Duodenal mucosa (tissue), 2 donors: ENCODE measurements at regions not wholly inside any gene's neighbourhood (a gene's known extent, or its start where the extent isn't known, plus 50 kb on each side); places are given as distances from the start of the nearest gene placed in this dataset.

Experiments used
- H3K27ac ChIP-seq: one replicate; pipeline ENCODE4 v1.7.0; 2013; ENCODE audit warnings: low read depth, low read length
- H3K27me3 ChIP-seq, 2 donors: one replicate each; pipeline ENCODE4 v1.7.0; 2013; ENCODE audit warnings: low read length in 2 of 2, control low read depth in 1 of 2; ENCODE audit not compliant: insufficient read depth in 2 of 2, control insufficient read depth in 1 of 2
- H3K36me3 ChIP-seq, 2 donors: one replicate each; pipeline ENCODE4 v1.7.0; 2013; ENCODE audit warnings: low read length in 2 of 2, control low read depth in 1 of 2; ENCODE audit not compliant: insufficient read depth in 2 of 2, control insufficient read depth in 1 of 2
- H3K4me1 ChIP-seq, 2 donors: one replicate each; pipeline ENCODE4 v1.7.0; 2013; ENCODE audit warnings: low read length in 2 of 2, control low read depth in 1 of 2; ENCODE audit not compliant: insufficient read depth in 2 of 2, control insufficient read depth in 1 of 2
- H3K4me3 ChIP-seq, 2 donors: one replicate each; pipeline ENCODE4 v1.7.0; 2013; ENCODE audit warnings: low read length in 2 of 2, low read depth in 1 of 2
- H3K9ac ChIP-seq, 2 donors: one replicate each; pipeline ENCODE4 v1.7.0; 2013; ENCODE audit warnings: low read length in 2 of 2, low read depth in 1 of 2
- H3K9me3 ChIP-seq, 2 donors: one replicate each; pipeline ENCODE4 v1.7.0; 2013; ENCODE audit warnings: low read length in 2 of 2, control low read depth in 1 of 2; ENCODE audit not compliant: control insufficient read depth in 1 of 2

DNA sequence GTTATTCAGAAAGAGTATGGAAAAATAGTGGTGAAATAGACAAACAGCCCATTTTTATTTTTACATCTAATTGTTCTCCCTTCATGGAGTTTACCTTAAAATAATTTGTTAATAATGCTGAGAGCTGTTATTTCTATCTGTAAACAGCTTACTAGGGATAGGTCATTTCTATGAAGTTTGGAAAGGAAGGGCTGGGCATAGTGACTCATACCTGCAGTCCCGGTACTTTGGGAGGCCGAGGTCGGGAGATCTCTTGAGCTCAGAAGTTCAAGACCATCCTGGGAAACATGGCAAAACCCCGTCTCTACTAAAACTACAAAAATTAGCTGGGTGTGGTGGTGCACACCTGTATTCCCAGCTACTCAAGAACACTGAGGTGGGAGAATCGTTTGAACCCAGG, 624.3 kb upstream of the LMCD1 start:
- no peaks in the 10 kb centered on the region for H3K9me3 ChIP-seq
- no peak overlapping the region for H3K27ac ChIP-seq
- H3K27me3 ChIP-seq, result no peaks in the 10 kb centered on the region
- no peak overlapping the region for H3K9ac ChIP-seq
- H3K4me1 ChIP-seq, result no peaks in the 10 kb centered on the region
- H3K36me3 ChIP-seq, result no peaks in the 10 kb centered on the region
- H3K4me3 ChIP-seq, result no peak overlapping the region

DNA sequence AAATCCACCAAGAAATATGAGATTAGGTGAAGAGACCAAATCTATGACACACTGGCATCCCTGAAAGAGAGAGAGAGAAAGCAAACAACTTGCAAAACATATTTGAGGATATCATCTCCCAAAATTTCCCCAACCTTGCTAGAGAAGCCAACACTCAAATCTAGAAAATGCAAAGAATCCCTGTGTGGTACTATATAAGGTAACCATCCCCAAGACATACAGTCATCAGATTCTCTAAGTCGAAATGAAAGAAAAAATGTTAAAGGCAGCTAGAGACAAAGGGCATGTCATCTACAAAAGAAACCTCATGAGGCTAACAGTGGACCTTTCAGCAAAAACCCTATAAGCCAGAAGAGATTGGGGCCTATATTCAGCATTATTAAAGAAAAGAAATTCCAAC, 622.1 kb upstream of the LMCD1 start:
- H3K4me3 ChIP-seq, result no peak overlapping the region
- H3K36me3 ChIP-seq, result no peaks in the 10 kb centered on the region
- no peak overlapping the region for H3K9ac ChIP-seq
- H3K4me1 ChIP-seq, result no peaks in the 10 kb centered on the region
- H3K27ac ChIP-seq, result no peak overlapping the region
- H3K27me3 ChIP-seq, result no peaks in the 10 kb centered on the region
- H3K9me3 ChIP-seq, result no peaks in the 10 kb centered on the region

- H3K4me3 ChIP-seq, result no peak overlapping the region
- no peaks in the 10 kb centered on the region for H3K27me3 ChIP-seq
- H3K27ac ChIP-seq, result no peak overlapping the region
- H3K9ac ChIP-seq, result no peak overlapping the region
- H3K4me1 ChIP-seq, result no peaks in the 10 kb centered on the region
- H3K36me3 ChIP-seq, result no peaks in the 10 kb centered on the region
- H3K9me3 ChIP-seq, result no peaks in the 10 kb centered on the region
These were observed 619.7 kb upstream of the LMCD1 start for GRCh38 chr3:7881946-7882345.

GRCh38 chr3:7897655-7898054, 604.0 kb upstream of the LMCD1 start:
- H3K36me3 ChIP-seq, result no peaks in the 10 kb centered on the region
- no peak overlapping the region for H3K27ac ChIP-seq
- no peaks in the 10 kb centered on the region for H3K9me3 ChIP-seq
- no peak overlapping the region for H3K4me3 ChIP-seq
- no peaks in the 10 kb centered on the region for H3K4me1 ChIP-seq
- no peak overlapping the region for H3K9ac ChIP-seq
- H3K27me3 ChIP-seq, result no peaks in the 10 kb centered on the region

- Histone ChIP-seq H3K27me3 (no peaks in the 10 kb centered on the region), H3K36me3 (no peaks in the 10 kb centered on the region), H3K9me3 (no peaks in the 10 kb centered on the region), H3K4me1 (no peaks in the 10 kb centered on the region), H3K9ac (no peak overlapping the region), H3K27ac (no peak overlapping the region), H3K4me3 (no peak overlapping the region)
These were observed 588.3 kb upstream of the LMCD1 start for GRCh38 chr3:7913283-7913682.

DNA sequence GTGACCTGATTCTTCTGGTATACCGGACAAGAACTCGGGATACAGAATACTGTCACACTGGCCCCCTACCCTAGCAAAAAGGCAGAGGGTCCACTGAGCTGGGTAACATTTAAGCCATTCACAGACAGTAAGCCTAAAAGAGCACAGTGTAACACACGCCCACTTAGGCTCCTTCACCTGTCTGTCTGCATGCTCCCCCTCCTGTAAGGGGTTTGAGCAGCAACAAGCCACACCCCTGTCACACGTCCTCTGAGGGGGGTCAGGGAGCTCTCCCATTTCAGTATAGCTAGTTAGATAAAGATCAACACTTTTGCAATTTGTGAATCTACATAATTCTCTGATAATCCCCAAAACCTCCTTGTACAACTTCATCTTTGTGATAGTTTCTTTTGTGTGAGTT, 586.3 kb upstream of the LMCD1 start:
- no peaks in the 10 kb centered on the region for H3K36me3 ChIP-seq

DNA sequence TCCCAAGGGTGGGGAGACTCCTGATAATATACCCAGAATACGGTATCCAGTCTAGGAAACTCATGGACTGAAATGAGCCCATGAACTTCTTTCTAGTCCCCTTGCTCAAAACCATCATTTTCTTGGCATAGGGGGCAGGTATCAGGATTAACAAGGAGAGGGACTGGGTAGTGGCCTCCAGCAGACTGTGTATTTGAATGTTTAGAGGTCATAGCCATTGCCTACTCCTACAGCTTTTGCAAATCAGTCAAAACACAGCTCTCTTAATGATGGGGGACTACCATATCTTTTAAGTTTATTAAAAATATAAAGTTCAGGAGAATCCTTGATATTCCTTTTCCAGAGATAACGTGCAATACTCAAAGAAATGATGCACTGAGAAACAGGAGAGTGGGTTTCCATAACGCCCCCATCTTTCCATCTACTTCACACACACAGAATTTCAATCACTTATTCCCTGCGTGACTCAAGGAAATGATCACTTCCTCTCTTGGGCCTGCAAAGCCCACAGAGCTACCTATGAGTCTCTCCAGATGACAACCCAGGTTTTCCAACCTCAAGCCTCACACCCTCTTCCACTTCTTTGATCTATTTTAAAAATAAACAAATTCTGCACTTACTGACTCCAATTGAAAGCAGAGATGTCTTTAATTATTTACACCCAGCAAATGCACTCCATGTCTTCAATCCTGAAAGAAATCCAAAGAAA, 584.0 kb upstream of the LMCD1 start:
- Histone ChIP-seq H3K36me3 (no peaks in the 10 kb centered on the region), H3K27ac (no peak overlapping the region), H3K9me3 (no peaks in the 10 kb centered on the region), H3K4me1 (no peaks in the 10 kb centered on the region), H3K9ac (no peak overlapping the region), H3K27me3 (no peaks in the 10 kb centered on the region), H3K4me3 (no peak overlapping the region)

More for the DNA sequence above, 586.3 kb upstream of the LMCD1 start:
- Histone ChIP-seq H3K4me3 (no peak overlapping the region), H3K9me3 (no peaks in the 10 kb centered on the region), H3K9ac (no peak overlapping the region), H3K4me1 (no peaks in the 10 kb centered on the region), H3K27me3 (no peaks in the 10 kb centered on the region), H3K27ac (no peak overlapping the region)

DNA sequence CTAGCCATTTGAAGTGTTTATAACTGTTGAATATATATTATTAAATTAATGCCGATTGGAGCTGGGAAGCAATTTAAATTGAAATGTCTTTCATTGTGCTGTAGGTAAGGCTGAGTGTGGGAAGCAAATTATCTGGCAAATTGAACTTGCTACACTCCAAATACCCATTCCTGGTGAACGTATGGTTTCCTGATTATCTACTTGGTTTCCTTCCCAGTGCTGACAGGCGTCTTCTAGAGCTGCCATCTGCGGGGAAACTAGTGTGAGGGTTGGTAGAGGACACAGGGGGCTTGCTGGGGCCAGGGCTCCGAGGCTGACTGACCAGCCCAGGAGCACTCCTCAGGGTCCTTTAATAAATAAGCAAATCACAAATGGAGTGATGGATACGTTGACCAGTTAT, 581.4 kb upstream of the LMCD1 start:
- Histone ChIP-seq H3K36me3 (no peaks in the 10 kb centered on the region), H3K27ac (no peak overlapping the region), H3K4me1 (no peaks in the 10 kb centered on the region), H3K27me3 (no peaks in the 10 kb centered on the region), H3K9ac (no peak overlapping the region), H3K4me3 (no peak overlapping the region), H3K9me3 (no peaks in the 10 kb centered on the region)

DNA sequence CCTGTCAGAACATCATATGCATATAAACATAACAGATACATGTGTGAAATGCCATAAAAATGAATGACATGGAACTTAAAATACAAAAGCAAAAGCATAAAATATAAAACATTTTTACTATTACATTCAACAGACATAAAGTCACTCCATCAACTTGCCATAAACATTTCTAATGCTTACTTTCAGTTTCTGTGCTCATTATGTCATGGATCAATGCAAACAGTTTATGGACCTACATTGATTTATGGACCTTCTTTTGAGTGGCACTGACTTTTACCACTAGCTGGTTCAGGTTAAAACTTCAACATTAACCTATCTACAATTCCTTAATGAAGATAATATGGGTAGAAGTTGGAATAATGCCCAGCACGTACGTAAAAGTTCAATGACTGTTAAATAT, 577.4 kb upstream of the LMCD1 start:
- Histone ChIP-seq H3K4me1 (no peaks in the 10 kb centered on the region), H3K27me3 (no peaks in the 10 kb centered on the region), H3K4me3 (no peak overlapping the region), H3K36me3 (no peaks in the 10 kb centered on the region), H3K9me3 (no peaks in the 10 kb centered on the region), H3K27ac (no peak overlapping the region), H3K9ac (no peak overlapping the region)

- no peak overlapping the region for H3K9ac ChIP-seq
- no peak overlapping the region for H3K27ac ChIP-seq
- no peaks in the 10 kb centered on the region for H3K36me3 ChIP-seq
- H3K4me3 ChIP-seq, result no peak overlapping the region
- H3K4me1 ChIP-seq, result no peaks in the 10 kb centered on the region
- no peaks in the 10 kb centered on the region for H3K27me3 ChIP-seq
- H3K9me3 ChIP-seq, result no peaks in the 10 kb centered on the region
These were observed 574.6 kb upstream of the LMCD1 start for GRCh38 chr3:7927015-7927414.

DNA sequence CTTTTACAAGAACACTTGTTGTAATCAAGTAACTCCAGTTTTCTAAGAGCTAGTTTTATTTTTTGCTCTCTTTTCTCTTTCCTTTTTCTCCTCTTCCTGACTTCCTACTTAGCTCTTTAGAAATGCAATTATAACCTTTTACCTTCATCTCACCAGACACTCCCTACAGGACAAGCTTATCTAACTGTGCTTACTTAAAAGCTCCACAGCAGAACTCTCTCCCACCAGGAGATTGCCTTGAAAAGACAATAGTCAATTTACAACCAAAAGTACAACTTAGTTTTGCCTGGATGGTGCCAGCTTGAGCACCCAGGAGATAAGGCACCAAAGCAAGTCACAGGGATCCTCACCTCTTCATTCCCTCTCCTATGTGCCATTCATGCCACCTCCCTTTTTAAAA, 573.8 kb upstream of the LMCD1 start:
- Histone ChIP-seq H3K9me3 (no peaks in the 10 kb centered on the region), H3K9ac (no peak overlapping the region), H3K27ac (no peak overlapping the region), H3K27me3 (no peaks in the 10 kb centered on the region), H3K4me1 (no peaks in the 10 kb centered on the region), H3K4me3 (no peak overlapping the region), H3K36me3 (no peaks in the 10 kb centered on the region)
